ENCODE measurements at regions not wholly inside any gene's neighbourhood (a gene's known extent, or its start where the extent isn't known, plus 50 kb on each side); places are given as distances from the start of the nearest gene placed in this dataset.

GRCh38 chr2:10984418-10985135 is 72.8 kb downstream of the KCNF1 start:
- FAIRE-seq (no peak), DNase-seq (ENCODE audit: low spot score in 2 of 2) (no peak)

GRCh38 chr2:10985260-10985659 is 73.5 kb downstream of the KCNF1 start:
- FAIRE-seq = no peak
- DNase-seq (ENCODE audit: low spot score in 2 of 2) = no peak

GRCh38 chr2:10985901-10986535 is 74.3 kb downstream of the KCNF1 start:
- DNase-seq (ENCODE audit: low spot score in 2 of 2) (no peak), FAIRE-seq (no peak)

DNA sequence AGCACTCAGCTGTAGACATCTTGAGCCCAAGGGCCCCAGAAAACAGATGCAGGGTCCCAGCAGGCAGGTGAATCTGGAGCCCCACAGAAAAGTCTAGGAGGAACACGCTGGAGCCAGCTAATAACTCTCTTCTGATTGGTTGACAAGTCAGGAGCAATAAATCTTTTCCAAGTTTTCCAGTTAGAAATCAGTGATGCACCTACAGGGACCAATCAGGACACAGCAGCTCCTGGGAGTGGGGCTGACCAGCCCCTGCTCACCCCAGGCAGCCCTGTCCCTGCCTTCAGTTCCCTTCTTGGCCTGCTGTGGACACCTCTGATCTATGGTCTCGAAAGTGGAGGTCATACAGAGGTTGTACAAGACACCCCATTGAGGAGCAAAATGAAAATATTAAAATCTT is 75.7 kb downstream of the KCNF1 start:
- no peak for DNase-seq (ENCODE audit: low spot score in 2 of 2)
- no peak for FAIRE-seq

DNA sequence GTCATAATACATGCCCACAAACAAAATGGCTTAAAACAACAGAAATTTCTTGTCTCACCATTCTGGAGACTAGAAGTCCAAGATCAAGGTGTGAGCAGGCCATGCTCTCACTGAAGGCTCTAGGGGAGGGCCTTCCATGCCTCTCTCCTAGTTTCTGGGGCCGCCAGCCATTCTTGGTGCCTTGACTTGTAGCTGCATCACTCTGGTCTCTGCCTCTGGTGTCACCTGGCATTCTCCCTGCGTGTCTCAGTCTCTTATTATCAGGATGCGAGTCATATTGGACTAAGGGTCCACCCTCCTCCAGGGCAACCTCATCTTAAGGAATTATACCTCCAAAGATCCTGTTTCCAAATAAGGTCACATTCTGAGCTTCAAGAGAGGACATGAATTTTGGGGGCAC is 76.1 kb downstream of the KCNF1 start:
- no peak for FAIRE-seq
- DNase-seq (ENCODE audit: low spot score in 2 of 2) = no peak

- no peak for DNase-seq (ENCODE audit: low spot score in 2 of 2)
- FAIRE-seq = no peak
Observed at GRCh38 chr2:10989151-10989550, 77.4 kb downstream of the KCNF1 start.

DNA sequence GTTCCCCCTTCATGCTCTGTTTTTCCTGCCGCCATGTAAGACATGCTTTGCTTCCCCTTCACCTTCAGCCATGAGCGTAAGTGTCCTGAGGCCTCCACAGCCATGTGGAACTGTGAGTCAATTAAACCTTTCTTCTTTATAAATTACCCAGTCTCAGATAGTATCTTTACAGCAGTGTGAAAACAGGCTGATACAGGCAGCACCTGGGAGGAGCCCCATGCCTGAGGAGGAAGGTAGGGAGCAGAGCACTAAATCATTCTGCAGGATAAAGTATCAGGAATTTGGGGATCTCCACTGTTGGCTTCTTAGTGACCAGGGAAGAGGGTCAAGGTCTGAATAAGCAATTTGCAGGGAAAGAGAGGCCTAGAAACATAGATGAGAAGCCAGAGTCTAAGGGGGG is 78.0 kb downstream of the KCNF1 start:
- FAIRE-seq = no peak
- DNase-seq (ENCODE audit: low spot score in 2 of 2) = no peak

GRCh38 chr2:10990561-10991111 is 78.9 kb downstream of the KCNF1 start:
- FAIRE-seq = no peak
- DNase-seq (ENCODE audit: low spot score in 2 of 2) = no peak

DNA sequence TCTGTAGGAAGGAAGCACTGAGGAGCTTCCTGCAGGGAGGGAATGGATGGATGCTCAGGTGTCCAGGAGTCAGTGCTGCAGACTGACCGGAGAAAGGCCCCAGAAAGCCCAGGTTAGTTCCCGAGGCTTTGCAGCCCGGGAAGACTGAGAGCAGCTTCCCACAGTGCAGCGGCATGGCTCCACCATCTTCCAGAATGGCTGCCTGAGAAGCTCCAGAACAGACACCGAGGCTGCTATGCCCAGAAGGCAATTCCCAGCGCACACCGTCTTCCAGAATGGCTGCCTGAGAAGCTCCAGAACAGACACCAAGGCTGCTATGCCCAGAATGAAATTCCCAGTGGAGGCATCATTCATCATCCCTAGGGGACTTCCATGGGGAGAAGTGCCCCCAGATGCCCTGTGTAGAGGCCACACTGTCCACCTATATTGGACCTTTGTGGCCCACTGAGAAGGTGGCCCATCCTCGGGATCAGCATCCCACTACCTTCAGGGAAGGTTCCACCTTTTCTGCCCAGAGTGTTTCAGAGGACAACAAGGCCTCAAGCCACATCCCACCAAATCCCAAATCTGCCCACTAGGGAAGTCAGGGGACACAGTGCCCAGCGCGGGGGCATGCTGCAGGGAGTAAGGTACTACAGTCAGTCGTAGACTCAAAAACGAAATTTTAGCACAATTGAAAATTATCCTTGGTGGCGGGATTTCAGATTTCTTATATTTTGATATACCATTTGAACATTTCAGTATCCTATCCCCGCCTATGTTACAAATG is 80.5 kb downstream of the KCNF1 start:
- DNase-seq (ENCODE audit: low spot score in 2 of 2) = no peak
- FAIRE-seq = no peak

DNA sequence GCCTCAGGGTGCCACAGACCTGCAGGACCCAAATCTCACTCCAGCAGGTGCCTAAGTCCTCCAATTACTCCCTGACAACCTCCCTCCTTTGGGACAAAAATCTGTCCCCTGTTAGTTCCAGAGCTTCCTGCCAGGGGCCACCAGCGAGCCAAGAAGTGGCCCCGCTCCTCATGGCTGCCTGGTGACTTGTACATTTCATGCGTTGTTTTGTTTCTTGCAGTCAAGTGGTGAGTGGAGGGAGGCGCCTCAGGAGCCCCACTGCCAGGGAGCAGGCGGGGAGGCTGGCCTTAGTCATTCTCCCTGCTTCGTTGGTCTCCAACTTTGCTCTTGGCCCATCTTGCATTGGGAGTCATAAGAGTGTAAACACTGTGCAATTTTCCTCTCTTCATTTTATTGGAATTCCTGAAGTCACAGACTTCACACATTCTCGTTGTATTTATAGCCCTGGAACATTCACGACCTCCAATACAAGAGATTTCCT is 81.3 kb downstream of the KCNF1 start:
- FAIRE-seq (no peak), DNase-seq (ENCODE audit: low spot score in 2 of 2) (no peak)

GRCh38 chr2:10995366-10995970 is 83.7 kb downstream of the KCNF1 start:
- FAIRE-seq (no peak), DNase-seq (ENCODE audit: low spot score in 2 of 2) (no peak)

- no peak for DNase-seq (ENCODE audit: low spot score in 2 of 2)
- no peak for FAIRE-seq
Observed at GRCh38 chr2:11004199-11004598, 92.5 kb downstream of the KCNF1 start.

GRCh38 chr2:11005032-11005431 is 93.3 kb downstream of the KCNF1 start:
- no peak for FAIRE-seq

GRCh38 chr2:11006191-11006590 is 94.5 kb downstream of the KCNF1 start:
- FAIRE-seq (no peak), DNase-seq (ENCODE audit: low spot score in 2 of 2) (no peak)

More at GRCh38 chr2:11005032-11005431, 93.3 kb downstream of the KCNF1 start:
- DNase-seq (ENCODE audit: low spot score in 2 of 2) = no peak

- FAIRE-seq (no peak), DNase-seq (ENCODE audit: low spot score in 2 of 2) (no peak)
Observed at GRCh38 chr2:11007331-11008264, 95.9 kb downstream of the KCNF1 start.

DNA sequence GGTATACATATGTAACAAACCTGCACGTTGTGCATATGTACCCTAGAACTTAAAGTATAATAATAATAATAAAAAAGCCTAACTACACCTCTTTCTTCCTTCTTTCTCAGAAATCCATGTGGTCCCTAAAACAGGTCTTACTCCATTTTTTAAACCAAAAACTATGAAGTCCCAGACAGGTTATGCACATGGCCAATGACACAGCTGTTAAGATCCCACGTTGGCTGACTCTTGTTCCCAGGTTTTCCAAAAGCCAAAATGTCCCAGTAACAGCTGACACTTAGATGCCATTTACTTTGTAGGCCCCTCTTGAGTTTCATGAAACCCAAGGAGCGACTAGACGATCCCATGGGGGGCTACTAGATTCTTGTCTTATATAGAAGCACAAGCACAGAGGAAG is 97.0 kb downstream of the KCNF1 start:
- no peak for FAIRE-seq
- no peak for DNase-seq (ENCODE audit: low spot score in 2 of 2)

GRCh38 chr2:11009176-11009575 is 97.4 kb downstream of the KCNF1 start:
- peak; percentile 49 for FAIRE-seq
- no peak for DNase-seq (ENCODE audit: low spot score in 2 of 2)

GRCh38 chr2:11009891-11010290 is 98.2 kb downstream of the KCNF1 start:
- DNase-seq (ENCODE audit: low spot score in 2 of 2) = no peak

GRCh38 chr2:11011359-11011758 is 99.6 kb downstream of the KCNF1 start:
- FAIRE-seq (no peak), DNase-seq (ENCODE audit: low spot score in 2 of 2) (no peak)

More at GRCh38 chr2:11009891-11010290, 98.2 kb downstream of the KCNF1 start:
- no peak for FAIRE-seq

Data from frontal cortex (tissue), 3 donors.